ENCODE measurements at regions not wholly inside any gene's neighbourhood (a gene's known extent, or its start where the extent isn't known, plus 50 kb on each side); places are given as distances from the start of the nearest gene placed in this dataset.

- H3K9ac ChIP-seq (ENCODE audit: low read depth in 2 of 2, low read length in 2 of 2), result no peak overlapping the region
- no peak overlapping the region for H3K27ac ChIP-seq
- no peaks in the 10 kb centered on the region for H3K9me3 ChIP-seq
- no peak overlapping the region for H3K4me3 ChIP-seq
- intact Hi-C loops (cut with DNase I), result no loop called here
- DNase-seq, result no peak
- no peaks in the 10 kb centered on the region for H3K36me3 ChIP-seq
- TF ChIP-seq, protein P1, sequence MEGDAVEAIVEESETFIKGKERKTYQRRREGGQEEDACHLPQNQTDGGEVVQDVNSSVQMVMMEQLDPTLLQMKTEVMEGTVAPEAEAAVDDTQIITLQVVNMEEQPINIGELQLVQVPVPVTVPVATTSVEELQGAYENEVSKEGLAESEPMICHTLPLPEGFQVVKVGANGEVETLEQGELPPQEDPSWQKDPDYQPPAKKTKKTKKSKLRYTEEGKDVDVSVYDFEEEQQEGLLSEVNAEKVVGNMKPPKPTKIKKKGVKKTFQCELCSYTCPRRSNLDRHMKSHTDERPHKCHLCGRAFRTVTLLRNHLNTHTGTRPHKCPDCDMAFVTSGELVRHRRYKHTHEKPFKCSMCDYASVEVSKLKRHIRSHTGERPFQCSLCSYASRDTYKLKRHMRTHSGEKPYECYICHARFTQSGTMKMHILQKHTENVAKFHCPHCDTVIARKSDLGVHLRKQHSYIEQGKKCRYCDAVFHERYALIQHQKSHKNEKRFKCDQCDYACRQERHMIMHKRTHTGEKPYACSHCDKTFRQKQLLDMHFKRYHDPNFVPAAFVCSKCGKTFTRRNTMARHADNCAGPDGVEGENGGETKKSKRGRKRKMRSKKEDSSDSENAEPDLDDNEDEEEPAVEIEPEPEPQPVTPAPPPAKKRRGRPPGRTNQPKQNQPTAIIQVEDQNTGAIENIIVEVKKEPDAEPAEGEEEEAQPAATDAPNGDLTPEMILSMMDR (IDR thresholded peaks at IDR 0.05), result no peak
- no peaks in the 10 kb centered on the region for H3K27me3 ChIP-seq
- H3K4me1 ChIP-seq, result no peaks in the 10 kb centered on the region
These were observed 621.2 kb downstream of the TBC1D4 start for GRCh38 chr13:74860789-74861188.

DNA sequence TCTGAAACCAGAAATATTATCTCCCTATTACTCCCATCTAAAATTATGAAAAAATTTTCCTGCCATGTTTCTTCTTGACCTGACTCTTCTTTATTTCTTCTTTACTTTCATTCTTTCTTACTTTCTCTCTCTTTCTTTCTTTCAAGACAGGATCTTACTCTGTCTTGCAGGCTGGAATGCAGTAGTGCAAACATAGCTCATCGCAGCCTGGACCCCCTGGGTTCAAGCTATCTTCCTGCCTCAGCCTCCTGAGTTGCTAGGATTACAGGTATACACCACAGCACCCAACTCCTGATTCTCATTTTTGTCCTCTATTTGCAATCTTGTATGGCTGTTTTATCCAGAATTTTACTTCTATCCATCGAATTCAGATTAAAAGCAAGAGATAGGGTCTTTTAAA lies 631.1 kb downstream of the TBC1D4 start:
- TF ChIP-seq, protein P1 (IDR thresholded peaks at IDR 0.05), result no peak
- no peak overlapping the region for H3K4me3 ChIP-seq
- H3K9me3 ChIP-seq, result no peaks in the 10 kb centered on the region
- H3K4me1 ChIP-seq, result no peaks in the 10 kb centered on the region
- no peaks in the 10 kb centered on the region for H3K27me3 ChIP-seq
- H3K36me3 ChIP-seq, result no peaks in the 10 kb centered on the region
- DNase-seq, result no peak
- intact Hi-C loops (cut with DNase I), result no loop called here
- no peak overlapping the region for H3K27ac ChIP-seq
- H3K9ac ChIP-seq (ENCODE audit: low read depth in 2 of 2, low read length in 2 of 2), result no peak overlapping the region

GRCh38 chr13:74847966-74848365 lies 634.0 kb downstream of the TBC1D4 start:
- no peaks in the 10 kb centered on the region for H3K4me1 ChIP-seq
- no peak overlapping the region for H3K9ac ChIP-seq (ENCODE audit: low read depth in 2 of 2, low read length in 2 of 2)
- H3K4me3 ChIP-seq, result no peak overlapping the region
- no peaks in the 10 kb centered on the region for H3K36me3 ChIP-seq
- DNase-seq, result no peak
- H3K9me3 ChIP-seq, result no peaks in the 10 kb centered on the region
- H3K27me3 ChIP-seq, result no peaks in the 10 kb centered on the region
- H3K27ac ChIP-seq, result no peak overlapping the region
- TF ChIP-seq, protein P1 (IDR thresholded peaks at IDR 0.05), result no peak
- intact Hi-C loops (cut with DNase I), result no loop called here

DNA sequence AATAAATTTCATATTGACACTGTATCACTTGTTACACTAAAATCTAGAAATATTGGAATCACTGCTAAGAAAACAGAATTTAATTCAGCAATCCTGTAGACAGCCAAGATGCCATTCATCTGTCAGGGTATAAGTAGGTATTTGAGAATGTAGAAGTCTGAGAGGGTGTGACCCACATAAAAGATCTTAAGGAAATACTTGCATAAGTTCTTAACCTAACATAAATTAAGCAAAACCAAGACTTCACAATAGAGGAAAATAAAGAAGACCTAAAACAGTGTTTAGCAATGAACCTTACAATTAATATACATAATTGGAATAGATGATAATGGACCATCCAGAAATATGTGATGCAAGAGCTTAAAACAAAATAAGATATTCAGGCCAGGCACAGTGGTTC lies 636.2 kb downstream of the TBC1D4 start:
- no peak overlapping the region for H3K9ac ChIP-seq (ENCODE audit: low read depth in 2 of 2, low read length in 2 of 2)
- no peaks in the 10 kb centered on the region for H3K9me3 ChIP-seq
- TF ChIP-seq, protein P1 (IDR thresholded peaks at IDR 0.05), result no peak
- no peak for DNase-seq
- no peaks in the 10 kb centered on the region for H3K27me3 ChIP-seq
- H3K4me1 ChIP-seq, result no peaks in the 10 kb centered on the region
- no peak overlapping the region for H3K4me3 ChIP-seq
- H3K36me3 ChIP-seq, result no peaks in the 10 kb centered on the region
- no peak overlapping the region for H3K27ac ChIP-seq
- intact Hi-C loops (cut with DNase I), result no loop called here

- no peak for DNase-seq
- intact Hi-C loops (cut with DNase I), result no loop called here
These were observed 640.3 kb downstream of the TBC1D4 start for GRCh38 chr13:74841651-74842050.

More at GRCh38 chr13:74841651-74842050, 640.3 kb downstream of the TBC1D4 start:
- no peaks in the 10 kb centered on the region for H3K27me3 ChIP-seq
- no peak overlapping the region for H3K27ac ChIP-seq
- H3K9ac ChIP-seq (ENCODE audit: low read depth in 2 of 2, low read length in 2 of 2), result no peak overlapping the region
- H3K36me3 ChIP-seq, result no peaks in the 10 kb centered on the region
- no peaks in the 10 kb centered on the region for H3K4me1 ChIP-seq
- TF ChIP-seq, protein P1 (IDR thresholded peaks at IDR 0.05), result no peak
- H3K4me3 ChIP-seq, result no peak overlapping the region
- H3K9me3 ChIP-seq, result no peaks in the 10 kb centered on the region

Data from colonic mucosa (tissue), 4 donors.